ENCODE measurements at regions not wholly inside any gene's neighbourhood (a gene's known extent, or its start where the extent isn't known, plus 50 kb on each side); places are given as distances from the start of the nearest gene placed in this dataset.

DNA sequence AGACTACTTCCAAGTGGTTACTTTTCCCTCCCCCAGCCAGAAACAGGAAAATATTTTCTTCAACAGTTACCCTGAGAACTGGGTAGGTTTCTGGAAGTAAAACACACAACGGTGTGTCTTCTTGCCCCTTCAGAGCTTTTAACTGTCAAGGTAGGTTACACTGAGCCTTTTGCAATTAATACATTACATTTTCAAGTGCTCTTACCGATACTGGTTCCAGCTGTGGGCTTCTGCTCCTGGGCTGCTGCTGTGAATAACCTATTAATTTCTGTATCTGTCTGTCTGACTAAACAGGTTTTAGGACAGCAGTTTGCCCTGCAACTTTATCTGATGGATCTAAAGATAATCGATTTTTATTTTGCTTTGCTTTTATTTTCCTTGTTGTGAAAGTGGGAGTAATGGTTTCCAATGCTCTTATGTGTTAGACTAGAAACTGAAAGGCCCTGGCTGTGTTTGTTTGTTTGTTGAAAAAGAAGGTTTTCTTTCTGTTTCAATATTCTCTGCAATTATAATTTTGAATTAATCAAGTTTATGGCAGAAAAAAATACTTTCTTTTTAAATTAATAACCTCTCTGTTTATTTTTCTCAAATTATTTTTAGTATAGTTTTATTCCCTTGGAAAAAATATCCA, 196.7 kb upstream of the SLITRK6 start:
- TF ChIP-seq YY1 (IDR thresholded peaks at IDR 0.05; ENCODE audit: insufficient read depth, insufficient replicate concordance, low read depth, low read length) = no peak
- TF ChIP-seq, protein P1, sequence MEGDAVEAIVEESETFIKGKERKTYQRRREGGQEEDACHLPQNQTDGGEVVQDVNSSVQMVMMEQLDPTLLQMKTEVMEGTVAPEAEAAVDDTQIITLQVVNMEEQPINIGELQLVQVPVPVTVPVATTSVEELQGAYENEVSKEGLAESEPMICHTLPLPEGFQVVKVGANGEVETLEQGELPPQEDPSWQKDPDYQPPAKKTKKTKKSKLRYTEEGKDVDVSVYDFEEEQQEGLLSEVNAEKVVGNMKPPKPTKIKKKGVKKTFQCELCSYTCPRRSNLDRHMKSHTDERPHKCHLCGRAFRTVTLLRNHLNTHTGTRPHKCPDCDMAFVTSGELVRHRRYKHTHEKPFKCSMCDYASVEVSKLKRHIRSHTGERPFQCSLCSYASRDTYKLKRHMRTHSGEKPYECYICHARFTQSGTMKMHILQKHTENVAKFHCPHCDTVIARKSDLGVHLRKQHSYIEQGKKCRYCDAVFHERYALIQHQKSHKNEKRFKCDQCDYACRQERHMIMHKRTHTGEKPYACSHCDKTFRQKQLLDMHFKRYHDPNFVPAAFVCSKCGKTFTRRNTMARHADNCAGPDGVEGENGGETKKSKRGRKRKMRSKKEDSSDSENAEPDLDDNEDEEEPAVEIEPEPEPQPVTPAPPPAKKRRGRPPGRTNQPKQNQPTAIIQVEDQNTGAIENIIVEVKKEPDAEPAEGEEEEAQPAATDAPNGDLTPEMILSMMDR (CRISPR knock-in tag; IDR thresholded peaks at IDR 0.05) = no peak
- TF ChIP-seq ZNF672 (CRISPR knock-in tag; IDR thresholded peaks at IDR 0.05) = no peak

Data from HepG2 (cell line).